ENCODE measurements at regions not wholly inside any gene's neighbourhood (a gene's known extent, or its start where the extent isn't known, plus 50 kb on each side); places are given as distances from the start of the nearest gene placed in this dataset.

DNA sequence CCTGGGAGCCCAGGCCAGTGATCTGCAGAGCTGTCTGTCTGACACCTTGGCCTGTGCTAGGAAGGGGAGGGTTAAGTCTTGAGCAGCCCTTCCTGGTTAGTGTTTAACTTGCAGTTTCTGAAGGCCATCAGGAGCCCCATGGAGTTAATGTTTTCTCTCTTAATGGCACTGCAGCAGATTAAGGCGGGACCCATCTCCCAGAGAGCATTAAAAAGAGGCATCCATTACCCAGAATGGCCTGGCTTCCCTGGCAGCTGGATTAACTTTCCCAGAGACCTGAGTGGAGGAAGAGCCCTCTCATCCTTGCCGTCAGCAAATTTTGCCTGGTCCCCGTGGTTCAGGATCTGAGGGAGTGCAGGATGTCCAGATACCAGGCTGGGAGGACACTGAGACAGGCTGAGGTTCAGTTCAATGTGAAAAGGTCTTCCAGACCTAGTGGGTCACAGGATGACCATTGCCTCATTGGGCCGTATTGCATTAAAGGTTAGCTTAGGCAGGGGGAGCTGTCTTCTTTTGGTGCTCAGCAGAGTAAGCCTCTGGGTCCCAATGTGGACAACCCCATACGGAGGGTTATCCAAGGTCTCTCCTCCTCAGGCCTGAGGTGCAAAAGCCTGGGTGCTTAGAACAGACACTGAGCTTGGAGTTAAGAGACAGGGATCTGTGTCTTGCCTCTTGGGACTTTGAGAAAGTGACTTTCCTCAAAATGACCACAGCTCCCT is 522.6 kb downstream of the PTPRU start:
- H3K4me1 ChIP-seq (ENCODE audit: control insufficient read depth in 1 of 2, insufficient read depth in 2 of 2, low read length in 2 of 2) = no peaks in the 10 kb centered on the region
- POLR2A ChIA-PET = no interaction called here
- no peaks in the 10 kb centered on the region for H4K20me1 ChIP-seq (ENCODE audit: insufficient read depth)
- no peak for ATAC-seq
- H3K36me3 ChIP-seq (ENCODE audit: control insufficient read depth in 1 of 2, insufficient read depth in 2 of 2, low read length in 2 of 2) = no peaks in the 10 kb centered on the region
- no peak overlapping the region for H2AFZ ChIP-seq (ENCODE audit: low read depth, low read length, poor library complexity, severe bottlenecking)
- RAD21 ChIA-PET (ENCODE audit: low non-redundant PET in 1 of 2, low total read pairs in 2 of 2, uncharacterized antibody in 2 of 2, unreplicated experiment in 2 of 2) = no interaction called here
- no peaks in the 10 kb centered on the region for H3K9me2 ChIP-seq (ENCODE audit: insufficient read depth)
- H3K27me3 ChIP-seq (ENCODE audit: insufficient read depth, low read length) = peaks cover 13% of the 10 kb centered on the region
- H3K9ac ChIP-seq (ENCODE audit: low read length) = no peak overlapping the region
- BruUV-seq (replicated peaks) = no TSS peak
- DNase-seq (ENCODE audit: low read depth, low spot score) = no peak
- H3K79me2 ChIP-seq (ENCODE audit: insufficient read depth, low read length) = no peaks in the 10 kb centered on the region
- no peak overlapping the region for H3K4me3 ChIP-seq (replicated peaks in 1 of 2; ENCODE audit: low read depth in 1 of 2, low read length in 2 of 2)
- no peaks in the 10 kb centered on the region for H3K9me3 ChIP-seq (ENCODE audit: control insufficient read depth in 1 of 2, insufficient read depth in 1 of 2, low read depth in 1 of 2, low read length in 2 of 2)
- no peak for TF ChIP-seq SIN3A (IDR thresholded peaks at IDR 0.05; ENCODE audit: low read depth)
- CTCF ChIA-PET = no interaction called here
- intact Hi-C loops (cut with micrococcal nuclease) = no loop called here
- H3K27ac ChIP-seq (ENCODE audit: low read depth, low read length) = no peak overlapping the region
- no peak overlapping the region for H3K4me2 ChIP-seq (ENCODE audit: low read length)

GRCh38 chr1:29757866-29758780 is 521.8 kb downstream of the PTPRU start:
- H2AFZ ChIP-seq (ENCODE audit: low read depth, low read length, poor library complexity, severe bottlenecking) = no peak overlapping the region
- BruUV-seq (replicated peaks) = no TSS peak
- H3K4me3 ChIP-seq (replicated peaks in 1 of 2; ENCODE audit: low read depth in 1 of 2, low read length in 2 of 2) = no peak overlapping the region
- intact Hi-C loops (cut with micrococcal nuclease) = no loop called here
- ChIA-PET POLR2A (no interaction called here), CTCF (no interaction called here), RAD21 (ENCODE audit: low non-redundant PET in 1 of 2, low total read pairs in 2 of 2, uncharacterized antibody in 2 of 2, unreplicated experiment in 2 of 2) (no interaction called here)
- H4K20me1 ChIP-seq (ENCODE audit: insufficient read depth) = no peaks in the 10 kb centered on the region
- H3K9ac ChIP-seq (ENCODE audit: low read length) = no peak overlapping the region
- no peaks in the 10 kb centered on the region for H3K9me2 ChIP-seq (ENCODE audit: insufficient read depth)
- no peak overlapping the region for H3K4me2 ChIP-seq (ENCODE audit: low read length)
- DNase-seq (ENCODE audit: low read depth, low spot score) = no peak
- H3K79me2 ChIP-seq (ENCODE audit: insufficient read depth, low read length) = no peaks in the 10 kb centered on the region
- H3K27ac ChIP-seq (ENCODE audit: low read depth, low read length) = no peak overlapping the region
- TF ChIP-seq CEBPB (IDR thresholded peaks at IDR 0.05; ENCODE audit: low read depth) = no peak
- TF ChIP-seq, protein P1, sequence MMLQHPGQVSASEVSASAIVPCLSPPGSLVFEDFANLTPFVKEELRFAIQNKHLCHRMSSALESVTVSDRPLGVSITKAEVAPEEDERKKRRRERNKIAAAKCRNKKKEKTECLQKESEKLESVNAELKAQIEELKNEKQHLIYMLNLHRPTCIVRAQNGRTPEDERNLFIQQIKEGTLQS (IDR thresholded peaks at IDR 0.05) = no peak
- no peak for TF ChIP-seq RAD21 (IDR thresholded peaks at IDR 0.05; ENCODE audit: low read depth)
- no peak for TF ChIP-seq POLR2AphosphoS5 (IDR thresholded peaks at IDR 0.05; ENCODE audit: low read depth, low read length)
- no peak for TF ChIP-seq ZBTB33 (IDR thresholded peaks at IDR 0.05; ENCODE audit: extremely low read depth, insufficient replicate concordance, low read length)
- TF ChIP-seq EZH2 (IDR thresholded peaks at IDR 0.05) = no peak
- no peak for TF ChIP-seq POLR2A (IDR thresholded peaks at IDR 0.05; ENCODE audit: borderline replicate concordance, extremely low read depth, insufficient read depth, insufficient read length)
- TF ChIP-seq ELF1 (IDR thresholded peaks at IDR 0.05; ENCODE audit: borderline replicate concordance, low read depth) = no peak
- no peak for TF ChIP-seq SRF (IDR thresholded peaks at IDR 0.05; ENCODE audit: low read depth)
- H3K4me1 ChIP-seq (ENCODE audit: control insufficient read depth in 1 of 2, insufficient read depth in 2 of 2, low read length in 2 of 2) = no peaks in the 10 kb centered on the region
- H3K27me3 ChIP-seq (ENCODE audit: insufficient read depth, low read length) = peaks cover 9% of the 10 kb centered on the region; the same call in 1 of the 2 replicates
- H3K36me3 ChIP-seq (ENCODE audit: control insufficient read depth in 1 of 2, insufficient read depth in 2 of 2, low read length in 2 of 2) = no peaks in the 10 kb centered on the region
- no peaks in the 10 kb centered on the region for H3K9me3 ChIP-seq (ENCODE audit: control insufficient read depth in 1 of 2, insufficient read depth in 1 of 2, low read depth in 1 of 2, low read length in 2 of 2)
- no peak for ATAC-seq

All from HCT116 (cell line).